MG63 (cell line): ENCODE measurements at regions not wholly inside any gene's neighbourhood (a gene's known extent, or its start where the extent isn't known, plus 50 kb on each side); places are given as distances from the start of the nearest gene placed in this dataset.

Experiments used
- DNase-seq: peaks from one replicate; pipeline ENCODE4 v3.0.0-alpha.2; 2020
- H3K27me3 ChIP-seq: fragments of 250-450 bp; sonication (Bioruptor Pico); 2 replicates; pipeline ENCODE4 v1.5.1; 2020; ENCODE audit warnings: mild to moderate bottlenecking, moderate library complexity
- H3K36me3 ChIP-seq: fragments of 250-450 bp; sonication (Bioruptor Pico); 2 replicates; pipeline ENCODE4 v1.5.1; 2020; ENCODE audit warnings: mild to moderate bottlenecking, moderate library complexity
- H3K4me3 ChIP-seq: fragments of 250-450 bp; sonication (Bioruptor Pico); 2 replicates; pipeline ENCODE4 v1.5.1; 2020; ENCODE audit warnings: mild to moderate bottlenecking, moderate library complexity
- H3K9me3 ChIP-seq: fragments of 250-450 bp; sonication (Bioruptor Pico); 2 replicates; pipeline ENCODE4 v1.5.1; 2020; ENCODE audit warnings: mild to moderate bottlenecking, moderate library complexity

GRCh38 chr10:36271627-36272340 is 629.7 kb upstream of the FZD8 start:
- no peaks in the 10 kb centered on the region for H3K27me3 ChIP-seq
- DNase-seq = no peak

GRCh38 chr10:36269222-36269621 is 627.1 kb upstream of the FZD8 start:
- Histone ChIP-seq H3K4me3 (no peak overlapping the region), H3K36me3 (no peaks in the 10 kb centered on the region), H3K27me3 (no peaks in the 10 kb centered on the region), H3K9me3 (no peaks in the 10 kb centered on the region)
- DNase-seq = no peak

More at GRCh38 chr10:36271627-36272340, 629.7 kb upstream of the FZD8 start:
- no peaks in the 10 kb centered on the region for H3K9me3 ChIP-seq
- no peaks in the 10 kb centered on the region for H3K36me3 ChIP-seq
- H3K4me3 ChIP-seq = no peak overlapping the region

GRCh38 chr10:36266923-36267322 is 624.8 kb upstream of the FZD8 start:
- H3K27me3 ChIP-seq = no peaks in the 10 kb centered on the region
- no peaks in the 10 kb centered on the region for H3K36me3 ChIP-seq
- DNase-seq = no peak
- no peaks in the 10 kb centered on the region for H3K9me3 ChIP-seq
- no peak overlapping the region for H3K4me3 ChIP-seq

GRCh38 chr10:36265741-36266140 is 623.6 kb upstream of the FZD8 start:
- no peak for DNase-seq
- H3K4me3 ChIP-seq = no peak overlapping the region
- H3K27me3 ChIP-seq = no peaks in the 10 kb centered on the region
- H3K36me3 ChIP-seq = no peaks in the 10 kb centered on the region
- H3K9me3 ChIP-seq = no peaks in the 10 kb centered on the region

GRCh38 chr10:36263871-36264270 is 621.8 kb upstream of the FZD8 start:
- no peak overlapping the region for H3K4me3 ChIP-seq
- H3K36me3 ChIP-seq = no peaks in the 10 kb centered on the region
- no peak for DNase-seq
- H3K27me3 ChIP-seq = no peaks in the 10 kb centered on the region
- H3K9me3 ChIP-seq = no peaks in the 10 kb centered on the region

- Histone ChIP-seq H3K27me3 (no peaks in the 10 kb centered on the region), H3K9me3 (no peaks in the 10 kb centered on the region), H3K36me3 (no peaks in the 10 kb centered on the region), H3K4me3 (no peak overlapping the region)
- no peak for DNase-seq
Observed at GRCh38 chr10:36256948-36257356, 614.9 kb upstream of the FZD8 start.

- no peaks in the 10 kb centered on the region for H3K27me3 ChIP-seq
- no peak for DNase-seq
- H3K36me3 ChIP-seq = no peaks in the 10 kb centered on the region
- no peak overlapping the region for H3K4me3 ChIP-seq
- H3K9me3 ChIP-seq = no peaks in the 10 kb centered on the region
Observed at GRCh38 chr10:36256166-36256565, 614.1 kb upstream of the FZD8 start.

- H3K36me3 ChIP-seq = no peaks in the 10 kb centered on the region
- no peaks in the 10 kb centered on the region for H3K27me3 ChIP-seq
- H3K4me3 ChIP-seq = no peak overlapping the region
- no peaks in the 10 kb centered on the region for H3K9me3 ChIP-seq
- DNase-seq = peak; percentile 45
Observed at GRCh38 chr10:36254199-36254598, 612.1 kb upstream of the FZD8 start.

- no peak for DNase-seq
- no peak overlapping the region for H3K4me3 ChIP-seq
- no peaks in the 10 kb centered on the region for H3K36me3 ChIP-seq
- H3K9me3 ChIP-seq = no peaks in the 10 kb centered on the region
- no peaks in the 10 kb centered on the region for H3K27me3 ChIP-seq
Observed at GRCh38 chr10:36253731-36254130, 611.6 kb upstream of the FZD8 start.

- DNase-seq = no peak
- H3K36me3 ChIP-seq = no peaks in the 10 kb centered on the region
- H3K4me3 ChIP-seq = no peak overlapping the region
Observed at GRCh38 chr10:36251068-36251467, 609.0 kb upstream of the FZD8 start.

GRCh38 chr10:36248304-36248981 is 606.3 kb upstream of the FZD8 start:
- Histone ChIP-seq H3K27me3 (no peaks in the 10 kb centered on the region), H3K9me3 (no peaks in the 10 kb centered on the region), H3K4me3 (no peak overlapping the region), H3K36me3 (no peaks in the 10 kb centered on the region)
- no peak for DNase-seq

More at GRCh38 chr10:36251068-36251467, 609.0 kb upstream of the FZD8 start:
- no peaks in the 10 kb centered on the region for H3K27me3 ChIP-seq
- H3K9me3 ChIP-seq = no peaks in the 10 kb centered on the region

GRCh38 chr10:36247478-36247877 is 605.4 kb upstream of the FZD8 start:
- Histone ChIP-seq H3K27me3 (no peaks in the 10 kb centered on the region), H3K9me3 (no peaks in the 10 kb centered on the region), H3K36me3 (no peaks in the 10 kb centered on the region), H3K4me3 (no peak overlapping the region)
- no peak for DNase-seq

- Histone ChIP-seq H3K36me3 (no peaks in the 10 kb centered on the region), H3K9me3 (no peaks in the 10 kb centered on the region; the same call in 1 of the 2 replicates), H3K27me3 (no peaks in the 10 kb centered on the region), H3K4me3 (no peak overlapping the region)
- DNase-seq = no peak
Observed at GRCh38 chr10:36236931-36237330, 594.8 kb upstream of the FZD8 start.

- no peak overlapping the region for H3K4me3 ChIP-seq
- H3K9me3 ChIP-seq = no peaks in the 10 kb centered on the region
- H3K36me3 ChIP-seq = no peaks in the 10 kb centered on the region
- no peak for DNase-seq
- H3K27me3 ChIP-seq = no peaks in the 10 kb centered on the region
Observed at GRCh38 chr10:36236341-36236740, 594.2 kb upstream of the FZD8 start.

- DNase-seq = no peak
- Histone ChIP-seq H3K9me3 (no peaks in the 10 kb centered on the region), H3K27me3 (no peaks in the 10 kb centered on the region), H3K36me3 (no peaks in the 10 kb centered on the region), H3K4me3 (no peak overlapping the region)
Observed at GRCh38 chr10:36232935-36233334, 590.8 kb upstream of the FZD8 start.

- no peak for DNase-seq
- H3K9me3 ChIP-seq = no peaks in the 10 kb centered on the region
- H3K27me3 ChIP-seq = no peaks in the 10 kb centered on the region
- no peak overlapping the region for H3K4me3 ChIP-seq
- H3K36me3 ChIP-seq = no peaks in the 10 kb centered on the region
Observed at GRCh38 chr10:36224431-36224985, 582.4 kb upstream of the FZD8 start.

GRCh38 chr10:36221101-36221500 is 579.0 kb upstream of the FZD8 start:
- Histone ChIP-seq H3K27me3 (no peaks in the 10 kb centered on the region), H3K9me3 (no peaks in the 10 kb centered on the region), H3K36me3 (no peaks in the 10 kb centered on the region), H3K4me3 (no peak overlapping the region)
- no peak for DNase-seq

- Histone ChIP-seq H3K36me3 (no peaks in the 10 kb centered on the region), H3K27me3 (no peaks in the 10 kb centered on the region), H3K9me3 (no peaks in the 10 kb centered on the region), H3K4me3 (no peak overlapping the region)
- DNase-seq = no peak
Observed at GRCh38 chr10:36220151-36220550, 578.1 kb upstream of the FZD8 start.
